Sciatic nerve (tissue), 2 donors: ENCODE measurements at regions not wholly inside any gene's neighbourhood (a gene's known extent, or its start where the extent isn't known, plus 50 kb on each side); places are given as distances from the start of the nearest gene placed in this dataset.

ENCODE experiments used
- ATAC-seq: fragments of 200-7000 bp; cut with Tn5 transposase; one replicate; pipeline ENCODE4 v1.9.1; 2020; ENCODE audit warnings: mild to moderate bottlenecking, moderate library complexity
- DNase-seq: peaks from one replicate; pipeline ENCODE4 v3.0.0-alpha.2; 2020; ENCODE audit warnings: low spot score
- intact Hi-C: fragments of 100-400 bp; cut with DNase I; formaldehyde crosslinking; loops from one replicate; pipeline ENCODE4 v1.14.2; 2022
- donor health status: DM: no; HTN: no; CAD: no.
- donor health status: DM: no; HTN: no; CAD: no.

GRCh38 chr10:128950159-128950915 is 516.7 kb upstream of the MGMT start:
- no peak for DNase-seq
- intact Hi-C loops, result no loop called here

DNA sequence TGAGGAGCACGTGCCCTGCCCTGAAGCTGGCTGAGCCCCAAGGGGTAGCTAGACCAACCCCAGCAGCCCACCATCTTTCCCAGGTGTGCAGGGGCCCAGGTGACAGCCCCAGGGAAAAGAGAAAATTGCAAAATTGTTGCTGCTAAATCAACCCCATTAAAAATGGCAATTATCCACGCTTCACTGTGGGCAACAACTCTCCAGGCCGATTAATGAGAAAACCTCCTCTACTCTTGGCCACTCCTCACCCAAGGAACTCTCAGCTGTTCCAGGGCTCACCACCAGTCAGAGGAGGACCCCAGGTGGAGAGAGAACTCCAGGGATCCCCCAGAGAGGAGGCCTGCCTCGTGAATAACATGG is 516.1 kb upstream of the MGMT start:
- ATAC-seq, result no peak
- DNase-seq, result no peak
- intact Hi-C loops, result no loop called here

More at GRCh38 chr10:128950159-128950915, 516.7 kb upstream of the MGMT start:
- no peak for ATAC-seq

DNA sequence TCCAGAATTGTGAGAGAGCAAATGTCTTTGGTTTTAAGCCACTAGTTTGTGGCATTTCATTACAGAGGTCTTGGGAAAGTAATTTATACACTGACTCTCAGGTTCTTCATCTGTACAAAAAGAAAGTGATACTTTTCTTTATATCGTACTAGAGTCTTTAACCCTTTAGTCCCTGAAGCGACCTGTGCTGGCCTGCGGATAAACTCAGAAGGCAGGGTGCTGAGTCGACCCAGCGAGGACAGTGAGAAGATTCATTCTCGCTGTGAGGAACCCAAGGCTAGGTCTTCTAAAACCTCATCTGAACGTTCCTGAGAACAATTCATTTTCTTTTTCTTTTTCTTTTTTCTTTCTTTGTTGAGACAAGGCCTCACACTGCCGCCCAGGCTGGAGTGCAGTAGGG is 514.2 kb upstream of the MGMT start:
- no peak for DNase-seq
- intact Hi-C loops, result no loop called here
- ATAC-seq, result no peak

DNA sequence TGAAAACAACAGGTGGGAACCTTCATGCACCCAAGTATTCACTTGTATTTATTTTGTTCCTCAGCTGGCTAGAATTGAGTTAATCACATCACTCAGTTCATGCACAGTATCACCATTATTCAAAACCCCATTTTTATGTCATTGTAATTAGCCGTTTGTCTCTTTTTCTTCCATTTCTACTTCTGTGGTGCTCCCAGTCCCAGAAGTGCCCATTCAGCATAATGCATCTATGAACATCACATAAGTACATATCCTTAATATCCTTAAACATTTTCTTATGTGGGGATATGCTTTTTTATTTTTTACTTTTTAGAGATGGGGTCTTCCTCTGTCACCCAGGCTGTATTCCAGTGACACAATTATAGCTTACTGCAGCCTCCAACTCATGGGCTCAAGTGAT is 510.9 kb upstream of the MGMT start:
- intact Hi-C loops, result no loop called here
- DNase-seq (no peak), ATAC-seq (no peak)

- ATAC-seq (no peak), DNase-seq (no peak)
- intact Hi-C loops, result no loop called here
These were observed 509.8 kb upstream of the MGMT start for GRCh38 chr10:128957221-128957620.

DNA sequence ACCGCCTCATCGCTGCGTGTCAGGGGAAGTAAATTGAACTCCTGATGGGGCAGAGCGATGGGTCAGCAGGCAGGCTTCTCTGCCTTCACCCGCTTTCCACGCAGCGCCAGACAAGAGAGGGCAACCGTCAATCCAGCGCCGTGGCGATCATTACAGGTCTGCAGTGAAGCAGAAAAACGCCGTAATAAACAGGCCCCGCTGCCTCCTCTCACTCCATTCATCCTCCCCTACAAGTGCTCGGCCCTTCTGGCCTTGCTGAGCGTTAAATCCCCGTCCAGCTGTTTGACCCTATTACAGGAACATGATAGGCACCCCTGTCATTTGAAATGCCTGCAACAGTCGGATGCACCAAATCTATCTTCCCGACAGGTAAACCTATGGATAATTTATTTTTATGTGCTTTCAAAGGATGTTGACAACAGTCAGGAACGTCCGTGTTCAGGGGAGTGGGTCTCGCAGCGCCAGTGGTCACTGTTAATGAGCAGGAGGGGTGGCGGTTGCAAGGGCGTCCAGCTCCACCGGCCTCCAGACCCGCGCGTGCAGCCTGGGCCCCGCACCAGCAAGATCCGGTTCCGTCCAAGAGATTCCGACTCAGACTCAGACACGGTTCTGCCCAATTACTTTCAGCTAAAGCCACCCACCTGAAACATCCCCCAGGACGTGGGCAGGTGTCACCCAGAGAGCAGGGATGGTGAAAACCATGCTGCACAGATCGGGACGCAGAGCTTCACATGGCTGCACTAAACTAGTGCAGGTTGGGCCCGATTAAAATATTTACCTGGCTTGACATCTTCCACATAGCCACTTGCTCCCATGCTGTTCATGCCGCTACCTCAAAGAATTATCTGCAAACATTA is 508.0 kb upstream of the MGMT start:
- ATAC-seq (no peak), DNase-seq (no peak)
- intact Hi-C loops, result no loop called here

DNA sequence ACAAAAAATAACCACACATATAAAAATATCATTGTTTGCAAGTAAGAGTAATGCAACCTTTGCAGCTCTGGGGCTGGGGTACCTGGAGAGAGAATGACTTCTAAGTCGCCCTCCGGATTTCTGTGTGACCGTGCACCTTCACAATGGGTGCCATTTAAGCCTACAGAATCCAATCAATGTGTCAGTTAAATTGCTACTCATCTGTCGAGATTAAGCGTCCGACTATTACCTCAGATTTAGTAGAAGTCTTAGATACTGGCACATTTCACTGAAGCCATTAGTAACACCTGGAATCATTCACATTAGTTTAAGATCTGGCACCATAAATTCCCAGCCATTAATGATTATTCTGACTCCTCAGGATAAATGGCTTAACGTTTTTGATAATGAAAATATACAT is 507.3 kb upstream of the MGMT start:
- ATAC-seq (no peak), DNase-seq (no peak)
- intact Hi-C loops, result no loop called here

GRCh38 chr10:128960517-128960916 is 506.5 kb upstream of the MGMT start:
- intact Hi-C loops, result no loop called here
- no peak for DNase-seq
- no peak for ATAC-seq

DNA sequence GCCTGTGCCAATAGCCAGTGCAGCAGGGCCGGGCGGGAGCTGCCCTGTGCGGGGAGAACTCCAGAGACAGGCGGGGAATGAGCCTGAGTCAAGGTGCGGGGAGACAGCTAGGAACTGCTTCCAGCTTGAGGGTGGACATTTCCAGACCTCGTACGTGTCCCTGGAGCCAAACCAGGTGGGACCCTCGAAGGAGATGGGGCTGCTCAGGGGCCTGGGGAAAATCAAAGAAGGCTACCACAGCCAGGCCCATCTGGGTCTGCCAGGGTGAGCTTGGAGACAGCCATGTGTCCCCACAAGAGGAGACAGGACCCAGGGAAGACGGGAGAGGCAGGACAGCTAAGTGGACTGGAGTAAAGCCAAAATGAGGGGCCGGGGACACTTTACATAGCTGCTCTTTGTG is 504.9 kb upstream of the MGMT start:
- DNase-seq (no peak), ATAC-seq (no peak)
- intact Hi-C loops, result no loop called here

- no peak for DNase-seq
- intact Hi-C loops, result no loop called here
- ATAC-seq, result no peak
These were observed 503.6 kb upstream of the MGMT start for GRCh38 chr10:128963211-128964099.

- ATAC-seq (no peak), DNase-seq (no peak)
- intact Hi-C loops, result no loop called here
These were observed 503.0 kb upstream of the MGMT start for GRCh38 chr10:128964100-128964403.

DNA sequence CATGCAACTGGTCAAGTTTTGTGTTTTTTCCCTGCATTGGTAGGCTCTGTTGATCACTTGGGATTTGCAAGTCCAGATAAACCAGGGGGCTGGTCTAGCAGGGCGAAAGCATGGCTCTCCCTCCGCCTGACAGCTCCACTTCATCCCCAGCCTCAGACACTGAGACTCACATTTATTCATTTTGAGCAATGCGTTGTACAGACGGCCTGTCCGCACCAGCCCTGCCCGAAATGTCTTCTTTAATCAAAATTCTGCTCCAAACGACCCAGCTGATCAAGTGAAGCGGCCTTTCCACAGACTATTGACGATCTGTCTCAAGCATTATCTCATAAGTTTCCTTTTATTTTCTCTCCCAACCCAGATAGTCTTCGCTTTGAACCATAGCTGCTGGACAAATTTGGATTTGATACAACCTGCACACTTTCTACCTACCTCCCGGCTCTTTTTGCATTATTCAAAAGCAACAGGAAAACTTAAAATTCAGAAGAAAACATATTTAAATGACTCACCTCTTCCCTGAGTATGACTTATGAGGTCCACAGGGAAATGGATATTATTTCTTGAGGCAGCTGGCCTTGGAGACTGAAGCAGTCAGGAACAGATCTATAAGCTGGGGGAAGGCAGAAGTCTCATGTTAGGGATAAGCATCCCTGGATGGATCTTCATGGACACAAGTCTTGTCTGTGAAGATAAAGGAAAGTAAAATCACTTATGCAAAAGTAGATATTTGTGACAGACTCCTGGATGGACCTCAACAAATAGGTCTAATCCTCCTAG is 498.9 kb upstream of the MGMT start:
- ATAC-seq (no peak), DNase-seq (no peak)
- intact Hi-C loops, result no loop called here

DNA sequence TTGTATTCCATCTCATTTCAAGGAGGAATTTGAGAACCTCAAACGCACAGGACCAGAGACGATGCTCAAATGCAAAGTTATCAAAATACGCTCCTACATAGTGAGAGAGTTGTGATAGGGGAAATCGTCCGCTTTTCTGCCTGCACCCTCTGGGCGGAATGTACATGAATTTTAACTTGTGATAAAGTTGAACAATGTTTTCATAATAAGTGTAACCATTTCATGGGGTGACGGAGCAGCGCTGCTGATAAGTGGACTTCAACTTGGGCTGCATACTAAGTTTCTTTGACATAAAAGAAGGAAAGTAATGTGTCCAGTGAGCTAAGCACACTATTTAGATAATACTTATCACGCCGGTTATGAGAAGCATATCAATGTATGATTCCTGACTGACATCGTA is 497.5 kb upstream of the MGMT start:
- intact Hi-C loops, result no loop called here
- ATAC-seq (no peak), DNase-seq (no peak)

GRCh38 chr10:128971374-128972035 is 495.5 kb upstream of the MGMT start:
- intact Hi-C loops, result no loop called here
- DNase-seq (no peak), ATAC-seq (no peak)

- DNase-seq, result no peak
- intact Hi-C loops, result no loop called here
- no peak for ATAC-seq
These were observed 495.0 kb upstream of the MGMT start for GRCh38 chr10:128972036-128972405.

GRCh38 chr10:128973221-128973620 is 493.8 kb upstream of the MGMT start:
- intact Hi-C loops, result no loop called here
- DNase-seq, result no peak
- no peak for ATAC-seq

DNA sequence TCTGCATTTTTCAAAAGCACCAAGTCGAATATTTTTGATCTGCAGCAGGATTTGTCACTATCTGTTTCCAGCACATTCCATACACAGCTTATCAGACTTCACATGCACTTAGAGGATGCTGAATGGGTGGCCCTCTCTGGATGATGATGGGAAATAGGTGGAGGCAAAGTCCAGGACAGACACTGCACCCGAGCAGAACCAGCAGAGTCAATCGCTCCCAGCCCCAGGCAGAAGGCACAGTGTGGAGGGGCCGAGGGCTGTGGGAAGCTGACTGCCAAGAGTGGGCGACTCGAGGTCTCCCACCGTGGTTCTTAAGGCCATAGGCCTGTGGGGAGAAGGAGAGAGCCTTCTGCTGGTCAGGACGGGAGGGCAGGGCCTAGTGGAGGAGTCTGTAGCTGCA is 490.2 kb upstream of the MGMT start:
- DNase-seq, result no peak
- no peak for ATAC-seq
- intact Hi-C loops, result no loop called here

- intact Hi-C loops, result no loop called here
- no peak for ATAC-seq
- no peak for DNase-seq
These were observed 488.8 kb upstream of the MGMT start for GRCh38 chr10:128978211-128978610.

- DNase-seq (no peak), ATAC-seq (no peak)
- intact Hi-C loops, result no loop called here
These were observed 487.6 kb upstream of the MGMT start for GRCh38 chr10:128979405-128979804.
